Activated CD4-positive, alpha-beta T cell treated with anti-CD3 and anti-CD28 coated beads for 36 hours (primary cell): ENCODE measurements at regions not wholly inside any gene's neighbourhood (a gene's known extent, or its start where the extent isn't known, plus 50 kb on each side); places are given as distances from the start of the nearest gene placed in this dataset.

Experiments used
- ATAC-seq: fragments of 200-7000 bp; cut with Tn5 transposase; one replicate; pipeline ENCODE4 v1.10.0; 2021; ENCODE audit warnings: mild to moderate bottlenecking, moderate library complexity
- CTCF ChIA-PET: fragments of 350-600 bp; sonication (Branson Sonifier 250); formaldehyde crosslinking; loops from one replicate; lab custom pipeline; 2021; ENCODE audit warnings: antibody characterized with exemption; lab: Charles Lee
- POLR2A ChIA-PET: fragments of 350-600 bp; sonication (Branson Sonifier 250); formaldehyde crosslinking; loops from one replicate; lab custom pipeline; 2021; ENCODE audit warnings: antibody characterized with exemption, inconsistent platforms; lab: Charles Lee
- DNase-seq: peaks from one replicate; pipeline ENCODE4 v3.0.0-alpha.2; 2020
- H3K27ac Mint-ChIP-seq: one replicate; pipeline ENCODE4 v1.8.0; 2021; ENCODE audit warnings: mixed read lengths
- H3K27me3 Mint-ChIP-seq: one replicate; pipeline ENCODE4 v1.8.0; 2021; ENCODE audit warnings: mixed read lengths
- H3K36me3 Mint-ChIP-seq: one replicate; pipeline ENCODE4 v1.8.0; 2021; ENCODE audit warnings: low read depth, mixed read lengths
- H3K4me1 Mint-ChIP-seq: one replicate; pipeline ENCODE4 v1.8.0; 2021; ENCODE audit warnings: mixed read lengths
- H3K4me3 Mint-ChIP-seq: one replicate; pipeline ENCODE4 v1.8.0; 2021; ENCODE audit warnings: mild to moderate bottlenecking, moderate library complexity, mixed read lengths
- H3K9me3 Mint-ChIP-seq: one replicate; pipeline ENCODE4 v1.8.0; 2021; ENCODE audit warnings: low read depth, mixed read lengths
- intact Hi-C, 2 experiments: fragments of 100-400 bp; cut with DNase I in 1 of 2; cut with micrococcal nuclease in 1 of 2; formaldehyde crosslinking; loops; one replicate each; pipeline versions ENCODE4 v1.14.2 to v1.15.1; 2022 to 2024; cut with DNase I, micrococcal nuclease

GRCh38 chr4:38280323-38280706 lies 320.1 kb downstream of the PTTG2 start:
- H3K36me3 Mint-ChIP-seq = no peaks in the 10 kb centered on the region
- no peak overlapping the region for H3K4me3 Mint-ChIP-seq
- H3K4me1 Mint-ChIP-seq = peaks cover 2% of the 10 kb centered on the region
- intact Hi-C loops = no loop called here
- H3K27me3 Mint-ChIP-seq = no peaks in the 10 kb centered on the region
- H3K27ac Mint-ChIP-seq = no peak overlapping the region
- ChIA-PET CTCF (no interaction called here), POLR2A (no interaction called here)
- no peaks in the 10 kb centered on the region for H3K9me3 Mint-ChIP-seq
- ATAC-seq = no peak
- DNase-seq = no peak

GRCh38 chr4:38281371-38282071 lies 321.3 kb downstream of the PTTG2 start:
- H3K27ac Mint-ChIP-seq = no peak overlapping the region
- intact Hi-C loops = no loop called here
- no peaks in the 10 kb centered on the region for H3K9me3 Mint-ChIP-seq
- peaks cover 2% of the 10 kb centered on the region for H3K4me1 Mint-ChIP-seq
- ChIA-PET CTCF (no interaction called here), POLR2A (no interaction called here)
- no peak for DNase-seq
- no peaks in the 10 kb centered on the region for H3K36me3 Mint-ChIP-seq
- no peak for ATAC-seq
- no peak overlapping the region for H3K4me3 Mint-ChIP-seq
- no peaks in the 10 kb centered on the region for H3K27me3 Mint-ChIP-seq

- Mint-ChIP-seq H3K36me3 (no peaks in the 10 kb centered on the region), H3K4me1 (peaks cover 2% of the 10 kb centered on the region), H3K27ac (no peak overlapping the region), H3K4me3 (no peak overlapping the region), H3K27me3 (no peaks in the 10 kb centered on the region), H3K9me3 (no peaks in the 10 kb centered on the region)
- intact Hi-C loops = no loop called here
- POLR2A ChIA-PET = no interaction called here
- CTCF ChIA-PET = interaction anchor here (1.2 to 1.3 kb wide), 2 partner anchors 27 to 104 kb away, joined by 3 to 4 read pairs; no protein-coding TSS in a partner anchor
- ATAC-seq (peak; percentile 81), DNase-seq (no peak)
Measured at GRCh38 chr4:38283724-38284123, 323.5 kb downstream of the PTTG2 start.

- DNase-seq (no peak), ATAC-seq (no peak)
- H3K4me3 Mint-ChIP-seq = no peak overlapping the region
- intact Hi-C loops = no loop called here
- no peaks in the 10 kb centered on the region for H3K27me3 Mint-ChIP-seq
- H3K4me1 Mint-ChIP-seq = peaks cover 2% of the 10 kb centered on the region
- H3K27ac Mint-ChIP-seq = no peak overlapping the region
- ChIA-PET CTCF (interaction anchor here (0.7 kb wide), 1 partner anchor 15 kb away, joined by 3 read pairs; no protein-coding TSS in a partner anchor), POLR2A (interaction anchor here (0.6 kb wide), 1 partner anchor 9 kb away, joined by 3 read pairs; no protein-coding TSS in a partner anchor)
- no peaks in the 10 kb centered on the region for H3K36me3 Mint-ChIP-seq
- H3K9me3 Mint-ChIP-seq = no peaks in the 10 kb centered on the region
Measured at GRCh38 chr4:38284294-38285030, 324.3 kb downstream of the PTTG2 start.

- intact Hi-C loops = no loop called here
- Mint-ChIP-seq H3K36me3 (no peaks in the 10 kb centered on the region), H3K4me3 (no peak overlapping the region), H3K4me1 (peaks cover 2% of the 10 kb centered on the region), H3K27me3 (peaks cover 2% of the 10 kb centered on the region), H3K27ac (no peak overlapping the region), H3K9me3 (no peaks in the 10 kb centered on the region)
- CTCF ChIA-PET = interaction anchor here (1.0 kb wide), 1 partner anchor 108 kb away, joined by 4 read pairs; no protein-coding TSS in a partner anchor
- ATAC-seq (no peak), DNase-seq (no peak)
- POLR2A ChIA-PET = interaction anchor here (0.6 kb wide), 1 partner anchor 210 kb away, joined by 3 read pairs; no protein-coding TSS in a partner anchor
Measured at GRCh38 chr4:38287101-38287851, 327.1 kb downstream of the PTTG2 start.

GRCh38 chr4:38289553-38289952 lies 329.4 kb downstream of the PTTG2 start:
- intact Hi-C loops = no loop called here
- DNase-seq (no peak), ATAC-seq (no peak)
- Mint-ChIP-seq H3K36me3 (no peaks in the 10 kb centered on the region), H3K4me3 (no peak overlapping the region), H3K27ac (no peak overlapping the region), H3K9me3 (peaks cover 11% of the 10 kb centered on the region), H3K27me3 (peaks cover 2% of the 10 kb centered on the region), H3K4me1 (peaks cover 2% of the 10 kb centered on the region)
- ChIA-PET POLR2A (no interaction called here), CTCF (interaction anchor here (1.0 kb wide), 1 partner anchor 27 kb away, joined by 3 read pairs; no protein-coding TSS in a partner anchor)

- no peak for DNase-seq
- intact Hi-C loops = no loop called here
- CTCF ChIA-PET = interaction anchor here (1.0 kb wide), 1 partner anchor 28 kb away, joined by 3 read pairs; no protein-coding TSS in a partner anchor
Measured at GRCh38 chr4:38290366-38290765, 330.2 kb downstream of the PTTG2 start.

GRCh38 chr4:38290914-38291313 lies 330.7 kb downstream of the PTTG2 start:
- Mint-ChIP-seq H3K36me3 (no peaks in the 10 kb centered on the region), H3K9me3 (peaks cover 14% of the 10 kb centered on the region), H3K27ac (no peak overlapping the region), H3K4me1 (no peaks in the 10 kb centered on the region), H3K4me3 (no peak overlapping the region), H3K27me3 (peaks cover 2% of the 10 kb centered on the region)
- DNase-seq = no peak
- no peak for ATAC-seq
- ChIA-PET CTCF (interaction anchor here (1.0 kb wide), 1 partner anchor 29 kb away, joined by 3 read pairs; no protein-coding TSS in a partner anchor), POLR2A (interaction anchor here (0.7 kb wide), 1 partner anchor 20 kb away, joined by 3 read pairs; no protein-coding TSS in a partner anchor)
- intact Hi-C loops = no loop called here

More at GRCh38 chr4:38290366-38290765, 330.2 kb downstream of the PTTG2 start:
- no peaks in the 10 kb centered on the region for H3K4me1 Mint-ChIP-seq
- ATAC-seq = no peak
- H3K27ac Mint-ChIP-seq = no peak overlapping the region
- H3K9me3 Mint-ChIP-seq = peaks cover 14% of the 10 kb centered on the region
- H3K27me3 Mint-ChIP-seq = peaks cover 2% of the 10 kb centered on the region
- POLR2A ChIA-PET = interaction anchor here (0.7 kb wide), 1 partner anchor 20 kb away, joined by 3 read pairs; no protein-coding TSS in a partner anchor
- no peaks in the 10 kb centered on the region for H3K36me3 Mint-ChIP-seq
- no peak overlapping the region for H3K4me3 Mint-ChIP-seq

- DNase-seq = no peak
- POLR2A ChIA-PET = interaction anchor here (0.6 kb wide), 1 partner anchor 374 kb away, joined by 3 read pairs; no protein-coding TSS in a partner anchor
- H3K4me3 Mint-ChIP-seq = no peak overlapping the region
- H3K9me3 Mint-ChIP-seq = peaks cover 14% of the 10 kb centered on the region
- H3K27me3 Mint-ChIP-seq = peaks cover 4% of the 10 kb centered on the region
- ATAC-seq = no peak
- no peaks in the 10 kb centered on the region for H3K36me3 Mint-ChIP-seq
- H3K27ac Mint-ChIP-seq = no peak overlapping the region
- CTCF ChIA-PET = interaction anchor here (0.6 to 1.3 kb wide), 3 partner anchors 113 to 1220 kb away, joined by 3 read pairs; no protein-coding TSS in a partner anchor
- no peaks in the 10 kb centered on the region for H3K4me1 Mint-ChIP-seq
- intact Hi-C loops = no loop called here
Measured at GRCh38 chr4:38292529-38292928, 332.3 kb downstream of the PTTG2 start.

- no peaks in the 10 kb centered on the region for H3K4me1 Mint-ChIP-seq
- POLR2A ChIA-PET = no interaction called here
- H3K27me3 Mint-ChIP-seq = peaks cover 4% of the 10 kb centered on the region
- ATAC-seq (no peak), DNase-seq (no peak)
- no peak overlapping the region for H3K27ac Mint-ChIP-seq
- H3K36me3 Mint-ChIP-seq = peaks cover 5% of the 10 kb centered on the region
- intact Hi-C loops = no loop called here
- H3K9me3 Mint-ChIP-seq = peaks cover 25% of the 10 kb centered on the region
- CTCF ChIA-PET = no interaction called here
- no peak overlapping the region for H3K4me3 Mint-ChIP-seq
Measured at GRCh38 chr4:38294238-38294637, 334.0 kb downstream of the PTTG2 start.

GRCh38 chr4:38297061-38297460 lies 336.9 kb downstream of the PTTG2 start:
- Mint-ChIP-seq H3K27ac (no peak overlapping the region), H3K27me3 (peaks cover 2% of the 10 kb centered on the region), H3K4me3 (no peak overlapping the region), H3K36me3 (peaks cover 8% of the 10 kb centered on the region), H3K9me3 (peaks cover 47% of the 10 kb centered on the region), H3K4me1 (no peaks in the 10 kb centered on the region)
- DNase-seq (no peak), ATAC-seq (no peak)
- intact Hi-C loops = no loop called here
- CTCF ChIA-PET = no interaction called here
- POLR2A ChIA-PET = no interaction called here
